Right renal pelvis (tissue), 4 donors: ENCODE measurements at regions not wholly inside any gene's neighbourhood (a gene's known extent, or its start where the extent isn't known, plus 50 kb on each side); places are given as distances from the start of the nearest gene placed in this dataset.
A peak's percentile ranks its signal among the peaks of the same experiment; 100 is the strongest.
"Not testable (repeated sequence)": the region's sequence is repeated elsewhere in the genome, so short reads cannot be mapped to it uniquely, and the experiment has no call there.

Experiments
- DNase-seq, 4 donors: peaks; one replicate each; pipeline ENCODE4 v3.0.0-alpha.2; 2013; ENCODE audit warnings: low read depth in 4 of 4, low spot score in 3 of 4, missing footprints in 1 of 4

GRCh38 chr2:180247658-180248057 lies 240.6 kb upstream of the CWC22 start:
- DNase-seq: no peak

- no peak for DNase-seq
Observed at GRCh38 chr2:180246268-180246667, 239.2 kb upstream of the CWC22 start.

GRCh38 chr2:180240774-180241173 lies 233.7 kb upstream of the CWC22 start:
- no peak for DNase-seq

- no peak for DNase-seq
Observed at GRCh38 chr2:180238729-180239128, 231.6 kb upstream of the CWC22 start.

GRCh38 chr2:180236061-180236460 lies 229.0 kb upstream of the CWC22 start:
- DNase-seq: not testable (repeated sequence)

GRCh38 chr2:180235506-180235905 lies 228.4 kb upstream of the CWC22 start:
- not testable (repeated sequence) for DNase-seq

- DNase-seq: not testable (repeated sequence)
Observed at GRCh38 chr2:180234991-180235390, 227.9 kb upstream of the CWC22 start.

- no peak for DNase-seq
Observed at GRCh38 chr2:180231015-180231414, 223.9 kb upstream of the CWC22 start.

- DNase-seq: no peak
Observed at GRCh38 chr2:180227461-180227860, 220.4 kb upstream of the CWC22 start.

- no peak for DNase-seq
Observed at GRCh38 chr2:180225118-180225517, 218.0 kb upstream of the CWC22 start.

- DNase-seq: no peak
Observed at GRCh38 chr2:180222644-180223043, 215.5 kb upstream of the CWC22 start.

- DNase-seq: no peak
Observed at GRCh38 chr2:180219491-180219890, 212.4 kb upstream of the CWC22 start.

- no peak for DNase-seq
Observed at GRCh38 chr2:180208841-180209240, 201.7 kb upstream of the CWC22 start.

GRCh38 chr2:180205621-180206235 lies 198.6 kb upstream of the CWC22 start:
- no peak for DNase-seq

GRCh38 chr2:180203972-180204371 lies 196.9 kb upstream of the CWC22 start:
- DNase-seq: no peak

GRCh38 chr2:180202467-180202951 lies 195.4 kb upstream of the CWC22 start:
- DNase-seq: peak in 3 of 4 donors; percentile 20 to 51 (median 23)

GRCh38 chr2:180196419-180196977 lies 189.4 kb upstream of the CWC22 start:
- no peak for DNase-seq

GRCh38 chr2:180195847-180196246 lies 188.8 kb upstream of the CWC22 start:
- DNase-seq: no peak

- DNase-seq: no peak
Observed at GRCh38 chr2:180191432-180192124, 184.5 kb upstream of the CWC22 start.

GRCh38 chr2:180190851-180191250 lies 183.8 kb upstream of the CWC22 start:
- DNase-seq: no peak

- no peak for DNase-seq
Observed at GRCh38 chr2:180187611-180188010, 180.5 kb upstream of the CWC22 start.

GRCh38 chr2:180184506-180184905 lies 177.4 kb upstream of the CWC22 start:
- no peak for DNase-seq
